Endothelial cell of hepatic sinusoid (primary cell): ENCODE measurements at regions not wholly inside any gene's neighbourhood (a gene's known extent, or its start where the extent isn't known, plus 50 kb on each side); places are given as distances from the start of the nearest gene placed in this dataset.
"Not testable (repeated sequence)": the region's sequence is repeated elsewhere in the genome, so short reads cannot be mapped to it uniquely, and the experiment has no call there.

Source experiments
- in situ Hi-C: cut with HindIII; loops from 2 replicates; pipeline ENCODE4 v1.10.0; 2017; ENCODE audit warnings: low sequenced_read_pairs

GRCh38 chr2:145811276-145812164 lies 1291.6 kb upstream of the ZEB2 start:
- in situ Hi-C loops = no loop called here

- in situ Hi-C loops = no loop called here
These were observed 1288.0 kb upstream of the ZEB2 start for GRCh38 chr2:145807968-145808367.

DNA sequence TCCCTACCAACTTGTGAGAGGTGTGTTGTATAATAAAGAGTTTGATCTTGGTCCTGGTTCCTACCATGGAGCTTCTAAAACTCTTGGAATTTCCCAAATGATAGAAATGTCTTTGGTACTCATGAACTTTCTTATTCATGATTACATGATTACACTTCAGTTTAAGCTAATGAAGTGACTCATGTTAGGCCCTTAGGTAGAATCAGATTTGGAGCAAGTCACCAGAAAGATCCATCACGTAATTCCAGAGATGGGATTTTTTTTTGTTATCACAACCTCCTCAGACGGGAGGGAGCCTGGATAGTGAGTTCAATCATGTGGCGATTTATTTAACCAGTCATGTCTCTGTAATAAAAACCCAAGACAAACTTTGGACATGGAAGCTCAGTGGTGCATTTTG lies 1287.6 kb upstream of the ZEB2 start:
- in situ Hi-C loops = no loop called here

- in situ Hi-C loops = no loop called here
These were observed 1286.6 kb upstream of the ZEB2 start for GRCh38 chr2:145806546-145806945.

GRCh38 chr2:145802133-145802532 lies 1282.2 kb upstream of the ZEB2 start:
- in situ Hi-C loops = no loop called here

DNA sequence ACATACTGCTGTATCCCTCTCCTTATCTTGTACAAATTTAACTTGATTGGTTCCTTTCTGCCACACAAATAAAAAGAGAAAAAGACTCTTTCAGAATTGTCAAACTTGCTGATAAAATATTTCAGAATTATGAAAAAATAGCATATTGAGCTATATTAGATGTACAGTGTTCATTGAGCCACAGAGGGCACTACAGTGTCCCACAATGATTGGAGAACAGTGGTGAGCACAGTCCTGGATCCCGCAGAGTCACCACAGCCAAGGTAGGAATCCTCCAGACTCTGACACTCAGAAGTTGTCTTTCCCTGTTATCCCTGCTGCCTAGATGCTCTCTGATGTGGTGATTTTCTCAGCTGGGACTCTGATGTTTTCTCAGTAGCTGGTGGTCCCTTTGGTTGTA lies 1281.3 kb upstream of the ZEB2 start:
- in situ Hi-C loops = no loop called here

GRCh38 chr2:145800151-145801091 lies 1280.5 kb upstream of the ZEB2 start:
- in situ Hi-C loops = no loop called here

DNA sequence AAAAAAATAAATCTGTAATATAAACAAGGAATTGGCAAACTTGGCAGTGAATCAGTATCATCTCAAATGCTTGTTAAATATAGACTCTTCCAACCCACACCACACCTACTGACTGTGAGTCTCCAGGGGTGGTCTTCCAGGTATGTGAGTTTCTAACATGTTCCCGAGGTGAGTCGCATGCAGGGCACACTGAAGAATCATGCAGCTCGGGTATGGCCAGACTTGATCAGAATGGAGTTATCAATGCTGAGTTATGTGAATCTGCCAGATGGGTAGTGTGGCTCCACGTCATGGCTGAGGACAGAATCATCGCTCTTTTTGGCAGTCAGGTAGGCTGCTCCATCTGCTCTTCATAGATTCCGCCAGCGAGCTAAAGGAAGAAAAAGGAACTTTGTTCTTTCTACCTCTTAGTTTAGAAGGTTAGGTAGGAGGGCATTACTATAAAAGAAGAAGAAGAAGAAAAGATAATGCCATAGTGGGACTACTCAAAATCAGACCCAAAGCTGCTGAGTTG lies 1279.7 kb upstream of the ZEB2 start:
- in situ Hi-C loops = no loop called here

- in situ Hi-C loops = no loop called here
These were observed 1278.5 kb upstream of the ZEB2 start for GRCh38 chr2:145798419-145798818.

DNA sequence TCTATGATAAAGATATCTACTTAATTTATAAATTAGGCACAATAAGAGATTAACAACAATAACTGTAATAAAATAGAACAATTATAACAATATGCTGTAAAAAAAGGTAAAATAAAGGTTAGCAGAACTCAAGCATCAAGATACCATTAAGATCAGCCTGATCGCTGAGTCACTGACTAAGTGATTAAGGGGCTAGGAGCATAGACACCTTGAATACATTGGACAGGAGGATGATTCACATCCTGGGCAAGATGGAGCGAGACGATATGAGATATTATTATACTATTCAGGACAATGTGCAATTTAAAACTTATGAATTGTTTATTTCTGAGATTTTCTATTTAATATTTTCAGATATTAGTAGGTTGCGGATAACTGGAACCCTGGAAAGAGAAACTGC lies 1277.8 kb upstream of the ZEB2 start:
- in situ Hi-C loops = no loop called here

- in situ Hi-C loops = no loop called here
These were observed 1272.8 kb upstream of the ZEB2 start for GRCh38 chr2:145792745-145793144.

DNA sequence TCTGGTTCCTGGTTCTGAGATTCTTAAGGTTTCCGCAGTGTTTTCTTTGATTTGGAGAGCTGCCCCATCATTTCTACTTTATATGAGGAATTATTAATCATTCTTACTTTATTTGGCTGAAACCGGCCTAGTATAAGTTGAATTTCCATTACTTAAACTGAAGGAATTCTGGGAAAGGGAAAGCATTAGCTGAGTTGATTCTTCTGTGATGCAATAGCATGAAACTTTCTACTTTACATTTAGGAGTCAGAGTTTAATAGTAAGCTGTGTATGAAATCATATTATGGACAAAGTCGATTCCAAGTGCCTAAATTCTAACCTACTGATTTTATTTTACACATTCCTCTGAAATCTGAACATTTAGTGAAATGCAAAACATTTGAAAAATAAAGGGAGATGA lies 1269.7 kb upstream of the ZEB2 start:
- in situ Hi-C loops = no loop called here

DNA sequence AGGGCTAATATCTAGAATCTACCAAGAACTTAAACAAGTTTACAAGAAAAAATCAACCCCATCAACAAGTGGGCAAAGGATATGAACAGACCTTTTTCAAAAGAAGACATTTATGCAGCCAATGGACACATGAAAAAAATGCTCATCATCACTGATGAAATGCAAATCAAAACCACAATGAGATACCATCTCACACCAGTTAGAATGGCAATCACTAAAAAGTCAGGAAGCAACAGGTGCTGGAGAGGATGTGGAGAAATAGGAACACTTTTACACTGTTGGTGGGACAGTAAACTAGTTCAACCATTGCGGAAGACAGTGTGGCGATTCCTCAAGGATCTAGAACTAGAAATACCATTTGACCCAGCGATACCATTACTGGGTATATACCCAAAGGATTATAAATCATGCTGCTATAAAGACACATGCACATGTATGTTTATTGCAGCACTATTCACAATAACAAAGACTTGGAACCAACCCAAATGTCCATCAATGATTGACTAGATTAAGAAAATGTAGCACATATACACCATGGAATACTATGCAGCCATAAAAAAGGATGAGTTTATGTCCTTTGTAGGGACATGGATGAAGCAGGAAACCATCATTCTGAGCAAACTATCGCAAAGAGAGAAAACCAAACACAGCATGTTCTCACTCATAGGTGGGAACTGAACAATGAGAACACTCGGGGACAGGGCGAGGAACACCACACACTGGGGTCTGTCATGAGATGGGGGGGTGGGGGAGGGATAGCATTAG lies 1267.9 kb upstream of the ZEB2 start:
- in situ Hi-C loops = not testable (repeated sequence)

DNA sequence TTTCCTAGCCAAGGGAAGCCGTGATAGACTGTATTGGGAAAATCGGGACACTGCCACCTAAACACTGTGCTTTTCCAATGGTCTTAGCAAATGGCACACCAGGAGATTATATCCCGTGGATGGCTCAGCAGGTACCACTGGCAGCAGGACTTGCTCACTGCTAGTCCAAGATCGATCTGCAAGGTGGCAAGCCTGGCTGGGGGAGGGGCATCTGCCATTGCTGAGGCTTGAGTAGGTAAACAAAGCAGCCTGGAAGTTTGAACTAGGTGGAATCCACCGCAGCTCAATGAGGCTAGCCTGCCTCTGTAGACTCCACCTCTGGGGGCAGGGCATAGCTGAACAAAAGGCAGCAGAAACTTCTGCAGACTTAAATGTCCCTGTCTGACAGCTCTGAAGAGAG lies 1262.7 kb upstream of the ZEB2 start:
- in situ Hi-C loops = not testable (repeated sequence)

- in situ Hi-C loops = no loop called here
These were observed 1258.0 kb upstream of the ZEB2 start for GRCh38 chr2:145777914-145778313.

- in situ Hi-C loops = no loop called here
These were observed 1257.4 kb upstream of the ZEB2 start for GRCh38 chr2:145777297-145777696.

DNA sequence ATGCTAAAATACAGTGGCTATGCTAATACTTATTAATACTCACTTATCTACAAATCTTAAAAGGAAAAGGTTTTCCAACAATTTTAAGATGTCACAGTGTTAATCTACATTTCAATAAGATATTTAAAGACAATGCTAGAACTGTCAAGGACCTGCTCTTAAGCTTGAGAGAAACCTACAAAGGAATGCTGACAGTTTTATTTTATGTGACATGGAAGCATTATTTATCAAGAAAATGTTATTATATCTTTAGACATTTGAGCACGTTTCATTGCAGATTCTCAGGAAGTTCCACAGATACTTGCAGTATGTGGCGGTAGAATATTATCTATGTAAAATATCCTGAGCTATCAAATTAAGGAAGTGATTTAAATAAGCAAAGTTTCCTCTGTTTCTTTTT lies 1255.7 kb upstream of the ZEB2 start:
- in situ Hi-C loops = no loop called here

DNA sequence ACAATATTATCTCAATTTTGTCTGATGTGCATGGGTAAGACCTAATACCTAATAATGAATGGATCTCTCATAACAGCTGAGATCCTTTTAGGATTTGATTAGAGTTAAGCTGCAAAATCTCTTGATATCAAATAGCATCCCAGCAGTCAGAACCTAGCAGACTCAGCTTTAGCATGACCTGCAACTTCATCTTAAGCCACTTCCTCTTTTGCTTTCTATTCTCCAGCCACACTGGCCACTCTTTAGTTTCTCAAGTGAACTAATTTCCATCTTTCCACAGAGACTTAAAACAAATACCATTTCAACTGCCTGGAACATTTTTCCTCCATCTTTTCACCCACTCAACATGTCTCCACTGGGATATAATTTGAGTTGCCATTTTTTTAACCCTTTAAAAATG lies 1251.6 kb upstream of the ZEB2 start:
- in situ Hi-C loops = no loop called here

- in situ Hi-C loops = no loop called here
These were observed 1249.2 kb upstream of the ZEB2 start for GRCh38 chr2:145769011-145769716.

GRCh38 chr2:145765874-145766273 lies 1246.0 kb upstream of the ZEB2 start:
- in situ Hi-C loops = no loop called here
